ENCODE measurements at regions not wholly inside any gene's neighbourhood (a gene's known extent, or its start where the extent isn't known, plus 50 kb on each side); places are given as distances from the start of the nearest gene placed in this dataset.

GRCh38 chr18:39647627-39648534, 2082.3 kb upstream of the CELF4 start:
- TF ChIP-seq CTCF (conservative IDR thresholded peaks at IDR 0.05 in 1 of 2, IDR thresholded peaks at IDR 0.05 in 1 of 2; ENCODE audit: extremely low read depth in 1 of 2, insufficient read depth in 1 of 2, low read depth in 1 of 2, low read length in 2 of 2): no peak
- TF ChIP-seq EZH2 (IDR thresholded peaks at IDR 0.05; ENCODE audit: borderline replicate concordance, low read length): no peak
